D721Med (cell line): ENCODE measurements at regions not wholly inside any gene's neighbourhood (a gene's known extent, or its start where the extent isn't known, plus 50 kb on each side); places are given as distances from the start of the nearest gene placed in this dataset.

Source experiments
- DNase-seq: peaks from one replicate; pipeline ENCODE4 v3.0.0; 2011; ENCODE audit warnings: low spot score; ENCODE audit not compliant: insufficient read length
- FAIRE-seq: peaks from 2 replicates; lab custom pipeline; 2011; peaks lifted over from hg19 to GRCh38; lab: Jason Lieb, UNC
- CTCF ChIP-seq: IDR thresholded peaks from 2 replicates; pipeline ENCODE4 v1.5.1; 2012; ENCODE audit warnings: mild to moderate bottlenecking, control low read depth; ENCODE audit not compliant: insufficient read depth; ENCODE audit errors: missing control alignments

DNA sequence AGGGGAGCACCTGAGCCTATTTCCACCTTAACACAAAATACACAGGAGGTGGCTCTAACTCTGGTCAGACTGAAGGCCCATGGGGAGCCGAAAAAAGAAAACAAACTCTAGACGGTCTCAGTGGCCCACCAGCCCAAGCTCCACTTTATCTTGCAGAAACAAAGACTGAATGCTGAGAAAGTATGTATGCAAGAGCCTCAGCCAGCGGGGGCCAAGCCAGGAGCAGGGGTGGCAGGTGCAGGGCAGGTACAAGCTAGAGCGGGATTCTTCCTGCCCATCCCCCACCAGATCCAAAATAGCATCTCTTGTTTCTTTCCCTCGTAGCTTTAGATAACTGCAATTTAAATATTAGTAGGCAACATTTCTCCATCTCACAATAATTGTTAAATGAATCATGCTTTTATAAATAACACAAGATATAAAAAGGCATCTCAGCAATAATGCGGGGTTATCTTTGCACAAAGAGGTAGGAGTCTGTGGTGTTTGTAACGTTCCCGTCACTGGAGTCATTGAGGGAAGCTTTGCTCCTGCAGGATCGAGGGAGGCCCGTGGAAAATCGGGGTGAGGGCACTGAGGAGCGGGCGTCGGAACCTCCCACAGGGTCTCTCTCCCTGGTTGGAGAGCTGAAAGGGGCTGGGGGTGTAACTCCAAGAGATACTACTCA is 418.0 kb downstream of the SHANK2 start:
- no peak for TF ChIP-seq CTCF
- no peak for DNase-seq
- FAIRE-seq, result no peak

- no peak for DNase-seq
- FAIRE-seq, result no peak
- no peak for TF ChIP-seq CTCF
Observed at GRCh38 chr11:70834984-70835560, 417.3 kb downstream of the SHANK2 start.

DNA sequence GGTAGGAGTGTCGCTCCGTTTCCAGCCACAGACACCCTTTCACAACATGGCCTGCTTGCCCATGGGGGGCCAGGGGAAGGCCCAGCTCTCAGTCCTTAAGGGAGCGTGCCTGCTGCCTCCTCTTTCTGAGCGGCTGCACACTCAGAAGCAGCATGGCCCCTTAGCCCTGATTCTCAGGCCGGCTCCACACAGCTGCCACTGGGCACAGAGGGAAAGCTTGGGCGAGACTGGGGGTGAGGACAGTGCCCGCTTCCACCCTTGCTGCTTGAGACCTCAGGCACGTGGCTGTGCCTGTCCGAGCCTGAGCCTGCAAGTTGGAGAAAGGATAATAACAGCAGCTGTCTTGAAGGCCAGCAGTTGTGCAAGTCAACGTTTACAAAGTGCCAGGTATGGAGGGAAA is 416.3 kb downstream of the SHANK2 start:
- no peak for DNase-seq
- no peak for TF ChIP-seq CTCF
- no peak for FAIRE-seq

DNA sequence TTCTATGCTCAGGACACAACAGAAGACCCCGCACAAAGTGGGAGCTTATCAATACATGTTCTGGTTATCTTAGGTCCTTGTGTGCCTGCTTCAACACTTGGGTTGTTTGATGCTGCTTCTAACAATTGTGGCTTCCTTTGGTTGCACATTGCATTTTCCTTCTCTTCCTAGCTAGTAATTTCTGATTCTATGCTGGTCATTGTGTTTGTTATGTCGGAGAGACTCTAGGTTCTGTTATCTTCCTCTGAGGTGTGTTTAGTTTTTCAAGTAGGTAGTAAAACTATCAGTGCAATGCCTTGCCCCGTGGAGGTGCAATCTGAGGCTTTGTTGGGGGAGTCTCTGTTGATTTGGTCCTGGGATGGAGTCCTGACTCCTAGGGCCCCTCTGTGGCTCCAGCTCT is 414.2 kb downstream of the SHANK2 start:
- FAIRE-seq, result no peak
- no peak for TF ChIP-seq CTCF
- DNase-seq, result no peak

- FAIRE-seq (no peak), DNase-seq (no peak)
- no peak for TF ChIP-seq CTCF
Observed at GRCh38 chr11:70839851-70840250, 412.5 kb downstream of the SHANK2 start.

DNA sequence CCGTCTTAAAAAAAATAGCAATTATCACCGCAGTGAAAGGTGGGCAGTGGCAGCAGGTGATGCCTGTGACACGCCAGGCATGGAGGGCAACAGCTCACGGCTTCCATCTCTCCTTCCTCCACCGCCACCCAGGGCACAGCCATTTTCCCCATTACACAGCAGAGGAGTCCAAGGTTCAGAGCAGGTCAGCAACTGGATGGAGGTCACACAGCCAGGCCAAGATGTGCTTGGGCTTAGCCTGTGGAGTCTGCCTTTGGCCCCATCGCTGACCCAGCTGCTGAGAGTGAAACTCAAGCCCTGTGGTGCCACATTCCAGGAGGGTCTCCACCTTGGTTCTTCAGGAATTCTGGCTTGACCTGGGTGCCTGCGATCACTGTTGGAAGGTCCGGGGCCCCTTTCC is 411.1 kb downstream of the SHANK2 start:
- no peak for DNase-seq

More for the DNA sequence above, 411.1 kb downstream of the SHANK2 start:
- FAIRE-seq, result no peak
- no peak for TF ChIP-seq CTCF
